Uterus (tissue), 2 donors: ENCODE measurements at regions not wholly inside any gene's neighbourhood (a gene's known extent, or its start where the extent isn't known, plus 50 kb on each side); places are given as distances from the start of the nearest gene placed in this dataset.

Experiments
- POLR2A ChIP-seq, 2 donors: fragments of 450-650 bp; IDR thresholded peaks; one replicate each; pipeline ENCODE4 v1.6.1; 2016; ENCODE audit warnings: antibody characterized with exemption in 2 of 2, mild to moderate bottlenecking in 1 of 2, moderate library complexity in 1 of 2
- TF ChIP-seq, protein P1 (sequence below), 4 experiments: fragments of 200-600 bp in 2 of 4; fragments of 450-650 bp in 2 of 4; sonication (generic) in 2 of 4; IDR thresholded peaks; one replicate each; pipeline ENCODE4 v1.5.1; 2016 to 2019; ENCODE audit warnings: antibody characterized with exemption in 4 of 4, mild to moderate bottlenecking in 2 of 4, moderate library complexity in 1 of 4

- no peak for TF ChIP-seq POLR2A (IDR thresholded peaks at IDR 0.05)
- TF ChIP-seq, protein P1, sequence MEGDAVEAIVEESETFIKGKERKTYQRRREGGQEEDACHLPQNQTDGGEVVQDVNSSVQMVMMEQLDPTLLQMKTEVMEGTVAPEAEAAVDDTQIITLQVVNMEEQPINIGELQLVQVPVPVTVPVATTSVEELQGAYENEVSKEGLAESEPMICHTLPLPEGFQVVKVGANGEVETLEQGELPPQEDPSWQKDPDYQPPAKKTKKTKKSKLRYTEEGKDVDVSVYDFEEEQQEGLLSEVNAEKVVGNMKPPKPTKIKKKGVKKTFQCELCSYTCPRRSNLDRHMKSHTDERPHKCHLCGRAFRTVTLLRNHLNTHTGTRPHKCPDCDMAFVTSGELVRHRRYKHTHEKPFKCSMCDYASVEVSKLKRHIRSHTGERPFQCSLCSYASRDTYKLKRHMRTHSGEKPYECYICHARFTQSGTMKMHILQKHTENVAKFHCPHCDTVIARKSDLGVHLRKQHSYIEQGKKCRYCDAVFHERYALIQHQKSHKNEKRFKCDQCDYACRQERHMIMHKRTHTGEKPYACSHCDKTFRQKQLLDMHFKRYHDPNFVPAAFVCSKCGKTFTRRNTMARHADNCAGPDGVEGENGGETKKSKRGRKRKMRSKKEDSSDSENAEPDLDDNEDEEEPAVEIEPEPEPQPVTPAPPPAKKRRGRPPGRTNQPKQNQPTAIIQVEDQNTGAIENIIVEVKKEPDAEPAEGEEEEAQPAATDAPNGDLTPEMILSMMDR (IDR thresholded peaks at IDR 0.05) = no peak
These were observed 65.5 kb upstream of the BHLHE23 start for GRCh38 chr20:63072231-63072791.
